GM12892 (cell line): ENCODE measurements at regions not wholly inside any gene's neighbourhood (a gene's known extent, or its start where the extent isn't known, plus 50 kb on each side); places are given as distances from the start of the nearest gene placed in this dataset.

Experiments
- POLR2A ChIP-seq: IDR thresholded peaks from 2 replicates; pipeline ENCODE4 v1.6.1; 2011; ENCODE audit warnings: low read depth, low read length, control low read depth
- POLR2AphosphoS5 ChIP-seq: IDR thresholded peaks from 2 replicates; pipeline ENCODE4 v1.6.1; 2011; ENCODE audit warnings: low read depth, low read length, control low read depth
- TAF1 ChIP-seq: IDR thresholded peaks from 2 replicates; pipeline ENCODE4 v1.6.1; 2011; ENCODE audit warnings: low read depth, mild to moderate bottlenecking, control low read depth, low read length, borderline replicate concordance

DNA sequence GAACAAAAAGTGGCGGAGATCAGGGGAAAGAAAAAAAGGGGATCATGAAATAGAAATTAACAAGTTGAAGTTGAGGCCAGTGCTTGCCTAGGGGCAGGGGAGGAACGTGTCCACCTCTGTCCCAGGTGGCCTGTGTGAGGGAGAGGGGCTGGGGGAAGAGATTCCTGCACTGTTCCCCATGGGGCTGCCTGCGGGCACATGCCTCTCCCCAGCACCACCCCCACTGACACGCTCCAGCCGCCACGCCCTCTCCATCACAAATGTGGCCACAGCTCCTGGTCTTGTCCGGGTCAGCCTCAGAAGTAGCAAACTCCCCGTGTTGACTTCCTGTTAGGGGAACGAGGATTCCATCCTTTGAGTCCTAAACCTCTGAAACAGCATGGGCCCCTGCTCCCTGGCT is 161.2 kb downstream of the GLI2 start:
- no peak for TF ChIP-seq POLR2A
- TF ChIP-seq POLR2AphosphoS5, result no peak
- no peak for TF ChIP-seq TAF1
